GM11168 (cell line): ENCODE measurements at regions not wholly inside any gene's neighbourhood (a gene's known extent, or its start where the extent isn't known, plus 50 kb on each side); places are given as distances from the start of the nearest gene placed in this dataset.

Source experiments
- in situ Hi-C: fragments of 300-500 bp; cut with MboI; formaldehyde crosslinking; loops from one replicate; pipeline ENCODE4 v1.12.0; 2022; ENCODE audit warnings: low sequenced_read_pairs; ENCODE audit not compliant: unreplicated experiment

DNA sequence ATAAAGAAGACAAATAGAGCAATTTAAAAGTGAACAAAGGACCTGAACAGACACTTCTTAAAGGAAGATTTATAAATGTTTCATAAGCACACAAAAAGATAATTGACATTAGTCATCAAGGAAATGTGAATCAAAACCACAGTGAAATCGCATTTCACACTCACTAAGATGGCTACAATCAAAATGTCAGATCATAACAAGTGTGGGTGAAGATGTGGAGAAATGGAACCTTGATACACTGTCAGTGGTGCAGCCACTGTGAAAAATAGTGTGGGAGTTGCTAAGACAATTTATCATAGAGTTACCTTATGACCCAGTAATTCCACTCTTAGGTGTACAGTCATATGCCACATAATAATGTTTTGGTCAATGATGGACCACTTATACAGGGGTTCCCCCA is 54.5 kb upstream of the HTR4 start:
- in situ Hi-C loops = no loop called here

DNA sequence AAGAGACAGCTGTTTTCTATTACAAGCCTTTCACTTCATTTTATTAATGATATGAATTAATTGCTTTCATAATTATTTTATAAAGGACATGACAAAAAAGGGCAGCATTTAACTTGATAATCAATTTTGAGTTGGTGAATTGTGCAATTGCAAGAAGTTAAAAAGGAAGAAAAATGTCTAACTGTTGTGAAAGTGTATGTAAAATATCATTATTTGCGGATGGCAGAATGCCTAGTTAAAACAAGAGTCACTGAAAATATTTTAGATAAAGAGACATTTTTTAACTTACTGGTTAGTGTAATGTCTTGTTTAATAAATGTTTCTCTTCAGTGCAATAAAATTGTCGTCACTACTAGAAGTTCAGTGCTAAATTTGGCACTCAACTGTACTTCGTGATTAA is 57.6 kb upstream of the HTR4 start:
- in situ Hi-C loops = no loop called here

DNA sequence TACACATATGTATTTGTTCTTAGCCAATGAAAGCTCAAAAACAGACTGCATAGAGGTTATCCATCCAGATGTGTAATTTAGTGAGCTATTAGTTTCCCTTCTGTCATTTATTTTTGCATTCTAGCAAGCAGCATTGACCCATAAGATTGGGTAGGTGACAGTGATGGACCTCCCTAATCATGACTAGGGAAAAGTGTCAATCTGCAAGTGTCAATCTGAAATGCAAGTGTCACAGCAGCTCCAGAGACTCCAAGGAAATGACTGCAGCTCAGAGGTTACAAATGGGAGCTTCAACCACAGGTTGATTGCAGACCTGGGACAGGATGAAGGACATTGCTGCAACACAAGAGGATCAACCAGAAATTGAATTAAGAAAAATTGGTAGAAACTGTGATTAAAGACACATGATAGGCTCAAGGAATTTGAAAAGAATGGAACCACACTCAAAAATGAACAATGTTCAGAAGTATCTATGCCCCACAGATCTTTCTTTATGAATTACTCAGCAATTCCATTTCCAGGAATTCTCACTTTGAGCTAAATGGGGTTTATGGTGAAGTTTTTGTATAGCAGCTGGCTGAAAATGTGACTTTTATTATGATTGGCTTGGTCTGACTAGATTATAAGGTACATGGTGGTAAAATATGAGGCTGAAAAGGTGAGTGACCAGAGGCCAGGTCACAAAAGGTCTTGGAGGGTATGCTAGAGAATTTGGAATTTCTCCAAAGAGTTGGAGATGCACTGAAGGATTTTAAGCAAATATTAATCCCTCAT is 59.6 kb upstream of the HTR4 start:
- in situ Hi-C loops = no loop called here

DNA sequence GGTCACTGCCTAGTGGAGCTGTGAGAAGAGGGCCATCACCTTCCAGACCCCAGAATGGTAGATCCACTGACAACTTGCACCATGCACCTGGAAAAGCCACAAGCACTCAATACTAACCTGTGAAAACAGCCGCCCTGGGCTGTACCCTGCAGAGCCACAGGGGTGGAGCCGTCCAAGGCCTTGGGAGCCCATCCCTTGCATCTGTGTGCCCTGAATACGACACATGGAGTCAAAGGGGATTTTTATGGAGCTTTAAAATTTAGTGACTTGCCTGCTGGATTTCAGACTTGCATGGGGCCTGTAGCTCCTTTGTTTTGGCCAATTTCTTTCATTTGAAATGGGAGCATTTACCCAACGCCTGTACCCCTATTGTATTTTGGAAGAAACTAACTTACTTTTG is 62.4 kb upstream of the HTR4 start:
- in situ Hi-C loops = no loop called here

DNA sequence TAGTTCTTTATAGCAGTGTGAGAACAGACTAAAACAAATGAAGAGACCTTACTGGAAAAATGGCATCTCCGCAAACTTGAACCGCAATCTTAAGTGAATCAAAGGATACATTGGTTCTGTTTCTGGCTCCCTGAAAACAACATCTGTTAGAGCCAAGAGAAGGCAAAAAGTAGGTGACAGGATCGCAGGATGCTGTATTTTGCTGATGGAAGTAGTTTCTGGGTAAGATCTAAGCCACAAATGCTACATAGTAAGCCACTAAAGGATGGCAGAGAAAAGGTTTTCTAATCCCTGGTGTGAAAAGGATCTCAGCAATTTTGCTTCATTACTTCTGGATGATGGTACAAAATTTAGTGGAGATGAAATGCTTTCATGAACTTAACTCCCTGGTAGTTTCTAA is 63.3 kb upstream of the HTR4 start:
- in situ Hi-C loops = no loop called here

DNA sequence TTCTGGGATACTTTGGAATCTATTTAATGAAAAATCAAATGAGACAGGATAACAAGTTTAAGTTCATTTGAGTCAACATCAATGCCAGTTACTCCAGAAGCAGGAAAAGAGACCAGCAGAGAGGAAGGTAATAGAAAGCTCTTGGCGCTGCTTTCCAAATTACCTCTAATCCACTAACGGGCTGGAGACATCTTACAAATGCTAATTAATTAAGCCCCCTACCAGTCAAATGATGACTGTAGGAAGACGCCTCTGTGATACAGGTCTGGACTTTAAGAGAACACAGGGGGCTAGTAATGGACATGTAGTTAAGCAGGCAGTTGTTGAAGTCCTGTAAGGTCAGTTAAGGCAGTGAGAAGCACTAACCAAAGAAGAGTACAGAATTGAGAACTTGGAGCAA is 65.3 kb upstream of the HTR4 start:
- in situ Hi-C loops = loop anchor here (10.0 kb wide), 1 partner anchor 275 kb away; no protein-coding TSS in a partner anchor

DNA sequence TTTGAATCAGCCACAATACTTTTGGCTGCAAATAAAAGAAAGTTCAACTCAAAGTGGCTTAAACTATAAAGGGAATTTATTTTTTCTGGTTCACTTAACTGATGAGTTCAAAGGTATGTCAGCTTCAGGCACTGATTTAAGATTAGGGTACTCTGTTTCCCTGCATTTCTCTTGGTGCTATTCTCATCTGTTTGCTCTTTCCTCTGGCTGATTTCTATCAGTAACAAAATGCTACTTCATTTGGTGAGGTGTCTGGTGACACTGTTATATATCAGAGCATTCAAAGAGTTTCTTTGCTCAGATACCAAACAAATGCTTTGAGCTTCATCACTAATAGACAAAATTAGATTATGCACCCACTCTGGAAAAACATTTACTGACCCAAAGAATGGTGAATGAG is 65.9 kb upstream of the HTR4 start:
- in situ Hi-C loops = loop anchor here (10.0 kb wide), 1 partner anchor 275 kb away; no protein-coding TSS in a partner anchor

DNA sequence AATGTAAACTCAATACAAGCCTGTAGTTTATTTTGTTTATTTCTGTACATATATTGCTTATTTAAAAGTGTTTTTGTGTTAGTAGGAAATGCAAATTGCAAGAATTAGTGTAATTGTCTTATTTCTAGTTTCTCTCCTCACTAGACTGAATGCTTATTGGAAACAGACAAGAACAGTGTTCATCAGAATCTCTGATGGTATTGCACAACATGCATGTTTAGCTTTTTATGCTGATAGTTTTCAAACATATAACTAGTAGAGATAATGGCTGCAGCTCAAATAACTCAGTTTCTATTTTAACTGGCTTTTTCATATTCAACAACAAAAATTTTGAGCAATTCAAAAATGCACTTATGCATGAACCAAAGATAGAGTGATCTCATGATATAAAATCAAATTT is 68.8 kb upstream of the HTR4 start:
- in situ Hi-C loops = loop anchor here (10.0 kb wide), 1 partner anchor 278 kb away; no protein-coding TSS in a partner anchor

DNA sequence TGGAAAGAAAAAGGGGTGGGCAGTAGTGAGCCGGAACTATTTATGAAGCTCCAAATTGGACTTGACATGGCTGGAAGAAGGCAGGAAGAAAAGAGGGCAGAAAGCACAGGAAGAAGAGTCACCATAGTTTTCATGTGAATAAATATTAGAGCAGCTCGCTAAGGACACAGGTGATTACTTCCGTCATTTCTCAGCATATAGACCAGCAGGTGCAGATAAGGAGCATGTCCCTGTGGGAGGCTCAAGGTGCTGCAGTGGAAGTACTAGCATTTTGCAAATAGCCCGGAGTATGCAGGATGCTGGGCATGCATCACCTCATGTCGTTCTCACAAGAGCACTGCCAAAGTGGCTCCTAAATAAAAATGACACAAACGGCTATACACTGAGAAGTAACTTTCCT is 71.3 kb upstream of the HTR4 start:
- in situ Hi-C loops = loop anchor here (10.0 to 25.0 kb wide), 2 partner anchors 281 to 538 kb away; no protein-coding TSS in a partner anchor

DNA sequence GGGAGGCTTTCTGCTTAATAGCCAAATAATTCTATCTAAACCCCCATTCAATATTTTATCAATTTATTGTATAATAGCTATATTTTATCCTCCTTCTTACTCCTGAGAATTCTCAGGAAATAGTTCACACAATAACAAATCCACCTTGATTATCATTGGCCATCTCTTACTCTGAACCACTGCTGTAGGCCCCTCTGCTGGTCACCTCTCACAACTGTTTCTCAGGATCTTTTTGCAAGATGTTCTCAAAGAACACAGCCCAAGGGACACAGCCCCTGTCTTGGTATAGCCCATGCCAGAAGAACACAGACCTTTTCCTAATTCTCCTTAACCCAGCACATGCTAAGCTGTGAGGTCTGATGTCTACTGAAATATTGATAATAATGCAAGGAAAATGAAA is 74.9 kb upstream of the HTR4 start:
- in situ Hi-C loops = loop anchor here (10.0 to 25.0 kb wide), 2 partner anchors 284 to 542 kb away; no protein-coding TSS in a partner anchor

DNA sequence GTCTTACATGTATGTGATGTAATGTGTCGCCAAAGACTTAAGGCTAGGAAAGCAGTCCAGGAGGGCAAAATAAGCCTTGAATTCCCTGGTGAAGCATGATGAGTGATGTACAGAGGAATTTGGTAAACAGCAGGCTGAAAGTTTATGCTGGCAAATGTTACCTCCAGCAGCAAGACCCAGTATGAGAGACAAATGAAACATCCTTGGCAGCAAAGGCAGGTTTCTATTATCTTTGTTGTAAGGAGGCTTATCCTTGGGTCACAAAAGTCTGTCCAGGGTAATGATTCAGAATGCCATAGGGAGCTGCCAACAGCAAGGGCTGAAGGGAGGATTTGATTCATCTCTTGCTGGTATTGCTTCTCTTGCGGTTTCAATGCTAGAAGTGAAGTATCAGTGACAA is 75.9 kb upstream of the HTR4 start:
- in situ Hi-C loops = loop anchor here (25.0 kb wide), 1 partner anchor 543 kb away; no protein-coding TSS in a partner anchor

DNA sequence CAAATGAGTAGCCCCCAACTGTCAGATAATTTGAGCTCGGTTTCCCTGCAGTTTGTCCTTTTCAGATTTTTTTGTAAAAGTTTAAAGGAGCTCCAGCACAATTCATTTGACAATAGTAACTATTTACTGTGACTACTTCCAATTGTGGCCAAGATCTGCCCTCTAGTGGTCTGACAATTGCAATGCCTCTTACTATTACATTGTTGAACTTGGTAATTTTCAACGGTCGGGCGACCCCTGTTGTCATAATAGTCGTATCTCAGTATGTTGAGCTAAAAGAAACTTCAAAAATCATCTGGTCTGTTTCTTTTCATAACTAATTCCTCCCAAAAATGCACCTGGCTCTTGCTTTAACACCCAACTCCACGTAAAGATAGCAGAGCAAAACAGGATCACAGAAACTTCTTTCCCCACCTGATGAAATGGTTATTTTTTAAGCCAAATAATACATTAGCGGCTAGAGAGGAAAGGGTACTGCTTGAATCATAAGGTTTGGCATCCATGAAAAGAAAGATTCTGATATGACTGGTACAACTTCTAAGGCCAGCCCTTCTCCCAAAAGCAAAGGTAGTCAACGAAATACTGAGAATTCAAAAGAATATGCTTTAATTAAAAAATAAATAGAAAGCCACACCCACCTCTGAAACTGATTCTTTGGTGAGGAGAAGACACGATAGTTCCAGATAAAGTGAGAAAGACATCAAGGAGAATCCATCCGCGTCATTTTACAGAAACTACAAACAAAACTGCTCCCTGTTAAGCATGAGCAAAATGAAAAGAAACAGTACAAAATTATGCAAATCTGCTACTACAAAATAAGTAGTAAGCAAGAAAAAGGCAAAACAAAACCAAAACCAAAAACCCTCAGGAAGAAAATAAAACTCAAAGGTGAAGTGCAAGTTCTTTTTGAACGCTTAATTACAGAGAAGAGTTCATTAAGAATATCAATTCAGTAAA is 76.9 kb upstream of the HTR4 start:
- in situ Hi-C loops = loop anchor here (25.0 kb wide), 1 partner anchor 544 kb away; no protein-coding TSS in a partner anchor

DNA sequence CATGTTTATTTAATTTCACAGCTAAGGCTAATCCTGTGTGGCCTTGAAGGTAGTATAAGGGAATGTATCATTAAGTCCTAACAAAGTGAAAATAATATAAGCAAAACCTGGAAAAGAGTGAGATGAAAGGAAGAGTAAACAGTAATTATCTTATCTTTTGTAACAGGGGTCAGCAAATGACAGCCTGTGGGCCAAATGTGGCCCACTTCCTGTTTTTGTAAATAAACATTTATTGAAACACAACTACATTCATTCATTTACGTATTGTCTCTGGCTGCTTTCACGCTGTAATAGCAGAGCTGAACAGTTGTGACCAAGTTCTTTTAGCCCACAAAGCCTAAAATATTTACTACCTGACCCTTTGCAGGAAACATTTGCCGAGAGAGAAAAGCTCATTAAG is 78.4 kb upstream of the HTR4 start:
- in situ Hi-C loops = loop anchor here (25.0 kb wide), 1 partner anchor 545 kb away; no protein-coding TSS in a partner anchor

DNA sequence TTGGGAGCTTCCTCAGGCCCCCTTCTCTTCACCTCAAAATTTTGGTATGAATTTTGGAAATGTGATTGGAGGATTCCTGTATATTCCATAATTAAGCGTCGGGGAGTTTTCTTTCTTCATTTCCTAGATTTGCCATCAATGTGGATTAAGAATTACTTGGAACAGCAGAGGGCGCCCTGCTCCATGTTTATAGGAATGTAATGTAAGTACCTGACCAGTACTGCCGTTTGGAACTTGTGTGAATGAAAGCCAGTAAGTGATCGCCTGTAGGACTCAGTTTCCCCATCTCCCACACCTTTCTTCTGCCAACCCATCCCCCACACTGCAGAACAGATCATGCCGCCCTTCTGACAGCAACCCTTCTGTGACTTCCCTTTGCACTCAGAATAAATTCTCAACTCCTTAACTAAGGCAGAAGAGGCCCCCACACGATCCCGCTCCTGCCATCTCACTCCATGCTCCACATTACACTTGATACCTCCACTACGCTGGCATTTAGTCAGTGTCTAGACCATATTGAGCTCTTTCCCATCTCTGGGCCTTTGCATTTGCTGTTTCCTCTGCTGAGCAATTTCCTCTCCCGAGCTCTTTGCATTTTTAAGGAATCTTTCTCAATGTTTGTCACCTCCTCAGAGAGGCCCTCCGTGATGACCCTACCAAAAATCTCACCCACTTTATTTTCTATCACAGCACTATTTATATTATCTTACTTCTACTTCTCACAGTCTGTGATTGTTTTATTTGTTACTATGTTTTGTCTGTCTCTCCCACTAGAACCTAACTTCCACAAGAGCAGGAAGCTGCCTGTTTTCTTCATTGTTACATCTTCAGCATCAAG is 79.5 kb upstream of the HTR4 start:
- in situ Hi-C loops = loop anchor here (25.0 kb wide), 1 partner anchor 547 kb away; no protein-coding TSS in a partner anchor

DNA sequence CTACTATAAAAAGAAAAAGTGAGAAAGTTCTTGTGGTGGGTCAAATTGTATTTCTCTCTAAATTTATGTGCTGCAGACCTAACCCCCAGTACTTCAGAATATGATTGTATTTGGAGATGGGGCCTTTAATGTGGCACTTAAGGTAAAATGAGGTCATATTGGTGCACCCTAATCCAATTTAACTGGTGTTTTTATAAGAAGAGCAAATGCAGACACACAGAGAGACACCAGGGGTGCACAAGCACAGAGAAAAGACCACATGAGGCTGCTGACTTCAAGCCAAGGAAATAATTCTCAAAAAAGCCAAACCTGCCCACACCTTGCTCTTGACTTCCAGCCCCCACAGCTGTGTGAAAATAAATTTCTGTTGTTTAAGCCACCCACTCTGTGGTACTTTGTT is 80.2 kb upstream of the HTR4 start:
- in situ Hi-C loops = loop anchor here (25.0 kb wide), 1 partner anchor 547 kb away; no protein-coding TSS in a partner anchor

DNA sequence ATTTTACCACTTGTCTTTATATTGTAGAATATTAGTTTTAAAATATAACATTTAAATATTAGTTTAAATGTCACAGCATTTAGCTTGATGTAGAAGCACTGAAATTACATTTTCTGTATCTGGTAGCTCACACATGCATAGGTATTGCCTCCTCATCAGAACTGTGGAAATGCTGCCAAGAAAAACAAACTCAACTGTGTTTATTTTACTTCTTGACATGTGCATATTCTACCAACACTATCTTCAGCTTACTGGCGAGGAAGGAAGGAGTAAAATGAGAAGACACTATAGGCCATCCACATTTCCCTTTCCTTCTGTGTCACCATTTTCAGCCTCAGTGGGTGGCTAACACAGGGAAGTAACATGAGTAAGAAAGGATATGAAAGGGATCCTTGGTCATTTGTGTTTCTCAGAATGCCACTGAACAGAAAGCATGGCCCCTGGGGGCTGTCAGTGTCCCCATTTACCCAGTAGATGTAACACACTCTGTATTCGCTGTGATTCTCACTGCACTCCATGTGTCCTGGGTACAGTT is 81.0 kb upstream of the HTR4 start:
- in situ Hi-C loops = loop anchor here (5.0 to 25.0 kb wide), 3 partner anchors 222 to 548 kb away; no protein-coding TSS in a partner anchor

DNA sequence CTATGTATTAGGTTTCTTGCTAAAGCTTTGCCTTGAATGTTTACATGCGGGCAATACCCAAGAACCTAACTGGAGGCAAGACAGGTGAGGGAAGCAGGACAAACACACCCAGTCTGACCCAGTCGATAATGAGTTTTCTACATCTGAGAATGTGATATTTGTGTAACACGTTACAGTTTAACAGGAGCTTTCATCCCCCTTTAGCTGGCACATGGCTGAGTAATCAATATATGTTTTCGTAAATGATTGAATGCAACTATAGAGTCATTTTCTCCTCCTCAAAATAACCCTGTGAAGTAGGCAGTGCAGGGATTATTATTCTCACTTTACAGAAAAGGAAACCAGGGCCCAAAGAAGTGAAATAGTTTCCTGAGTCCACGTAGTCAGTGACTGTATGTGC is 84.7 kb upstream of the HTR4 start:
- in situ Hi-C loops = loop anchor here (5.0 to 25.0 kb wide), 3 partner anchors 218 to 552 kb away; no protein-coding TSS in a partner anchor

DNA sequence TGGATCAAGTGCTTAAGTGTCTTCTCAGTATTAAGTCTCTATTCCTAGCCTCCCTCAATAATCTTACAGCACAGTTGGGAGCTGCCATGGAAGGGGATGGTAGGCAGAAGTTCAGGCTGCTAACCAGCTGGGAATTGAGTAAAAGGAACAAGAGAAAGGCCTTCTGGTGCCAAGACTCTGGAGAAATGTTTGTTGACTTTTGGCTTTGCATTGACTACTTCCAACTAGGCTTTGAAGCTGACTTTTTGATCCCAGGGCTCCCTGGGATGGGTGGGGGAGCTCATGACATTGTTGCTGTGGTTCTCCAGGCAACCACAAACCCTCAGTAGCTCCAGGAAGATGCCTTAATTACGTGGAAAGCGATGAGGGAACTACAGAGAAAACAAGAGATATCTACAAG is 85.2 kb upstream of the HTR4 start:
- in situ Hi-C loops = loop anchor here (5.0 to 25.0 kb wide), 3 partner anchors 218 to 552 kb away; no protein-coding TSS in a partner anchor
